ENCODE measurements at regions not wholly inside any gene's neighbourhood (a gene's known extent, or its start where the extent isn't known, plus 50 kb on each side); places are given as distances from the start of the nearest gene placed in this dataset.

DNA sequence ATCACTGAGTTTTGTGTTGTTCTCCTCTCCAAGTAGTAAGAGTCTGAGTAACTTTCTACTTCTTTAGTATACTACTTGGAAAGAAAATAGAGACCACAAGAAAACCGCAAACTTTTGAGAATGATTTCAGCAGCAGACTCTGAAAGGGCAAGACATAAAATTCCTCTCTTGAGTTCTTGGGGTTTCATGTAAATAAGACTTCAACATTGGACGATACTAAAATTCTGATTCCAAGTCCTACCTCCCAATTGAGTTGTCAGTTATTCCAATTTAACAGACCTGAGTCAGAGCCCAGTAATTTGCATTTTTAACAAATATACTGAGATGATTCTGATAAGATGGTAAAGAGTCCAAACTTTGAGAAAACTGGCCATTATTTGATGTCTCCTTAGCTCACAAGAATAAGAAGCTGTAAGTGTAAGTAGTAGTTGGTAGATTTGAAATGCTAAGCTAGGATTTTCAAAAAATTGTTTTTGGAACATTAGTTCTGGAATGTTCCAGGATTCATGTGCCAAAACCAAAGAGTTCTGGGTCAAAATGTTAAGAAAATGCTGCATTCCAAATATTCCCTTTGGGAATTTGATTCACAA, 261.6 kb upstream of the SPOPL start:
- POLR2A ChIA-PET (ENCODE audit: low non-redundant PET): no interaction called here
- Histone ChIP-seq H3K4me3 (ENCODE audit: low read depth, low read length, poor library complexity, severe bottlenecking) (no peak overlapping the region), H3K9me3 (ENCODE audit: low read depth, low read length, poor library complexity, severe bottlenecking) (no peaks in the 10 kb centered on the region), H3K36me3 (ENCODE audit: insufficient read depth, low read length, poor library complexity, severe bottlenecking) (no peaks in the 10 kb centered on the region), H3K27ac (ENCODE audit: low read depth, low read length, poor library complexity, severe bottlenecking) (no peak overlapping the region), H3K27me3 (replicated peaks; ENCODE audit: insufficient read depth, low read depth, low read length, poor library complexity) (no peaks in the 10 kb centered on the region), H3K4me1 (ENCODE audit: insufficient read depth, low read length, poor library complexity, severe bottlenecking) (no peaks in the 10 kb centered on the region)
- CTCF ChIA-PET: no interaction called here
- BruUV-seq (replicated peaks): no TSS peak
- no peak for DNase-seq (ENCODE audit: low spot score)
- TF ChIP-seq EZH2 (IDR thresholded peaks at IDR 0.05; ENCODE audit: borderline replicate concordance, low read depth, low read length, poor library complexity, severe bottlenecking): no peak
- TF ChIP-seq, protein P1, sequence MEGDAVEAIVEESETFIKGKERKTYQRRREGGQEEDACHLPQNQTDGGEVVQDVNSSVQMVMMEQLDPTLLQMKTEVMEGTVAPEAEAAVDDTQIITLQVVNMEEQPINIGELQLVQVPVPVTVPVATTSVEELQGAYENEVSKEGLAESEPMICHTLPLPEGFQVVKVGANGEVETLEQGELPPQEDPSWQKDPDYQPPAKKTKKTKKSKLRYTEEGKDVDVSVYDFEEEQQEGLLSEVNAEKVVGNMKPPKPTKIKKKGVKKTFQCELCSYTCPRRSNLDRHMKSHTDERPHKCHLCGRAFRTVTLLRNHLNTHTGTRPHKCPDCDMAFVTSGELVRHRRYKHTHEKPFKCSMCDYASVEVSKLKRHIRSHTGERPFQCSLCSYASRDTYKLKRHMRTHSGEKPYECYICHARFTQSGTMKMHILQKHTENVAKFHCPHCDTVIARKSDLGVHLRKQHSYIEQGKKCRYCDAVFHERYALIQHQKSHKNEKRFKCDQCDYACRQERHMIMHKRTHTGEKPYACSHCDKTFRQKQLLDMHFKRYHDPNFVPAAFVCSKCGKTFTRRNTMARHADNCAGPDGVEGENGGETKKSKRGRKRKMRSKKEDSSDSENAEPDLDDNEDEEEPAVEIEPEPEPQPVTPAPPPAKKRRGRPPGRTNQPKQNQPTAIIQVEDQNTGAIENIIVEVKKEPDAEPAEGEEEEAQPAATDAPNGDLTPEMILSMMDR (conservative IDR thresholded peaks at IDR 0.05; ENCODE audit: low read depth, low read length): no peak
- intact Hi-C loops (cut with micrococcal nuclease; ENCODE audit: unreplicated experiment): no loop called here

GRCh38 chr2:138243372-138243771, 258.2 kb upstream of the SPOPL start:
- H3K36me3 ChIP-seq (ENCODE audit: insufficient read depth, low read length, poor library complexity, severe bottlenecking): no peaks in the 10 kb centered on the region
- ChIA-PET POLR2A (ENCODE audit: low non-redundant PET) (no interaction called here), CTCF (no interaction called here)
- no peaks in the 10 kb centered on the region for H3K27me3 ChIP-seq (replicated peaks; ENCODE audit: insufficient read depth, low read depth, low read length, poor library complexity)
- H3K27ac ChIP-seq (ENCODE audit: low read depth, low read length, poor library complexity, severe bottlenecking): no peak overlapping the region
- H3K4me1 ChIP-seq (ENCODE audit: insufficient read depth, low read length, poor library complexity, severe bottlenecking): no peaks in the 10 kb centered on the region
- no peak overlapping the region for H3K4me3 ChIP-seq (ENCODE audit: low read depth, low read length, poor library complexity, severe bottlenecking)
- BruUV-seq (replicated peaks): no TSS peak
- no peaks in the 10 kb centered on the region for H3K9me3 ChIP-seq (ENCODE audit: low read depth, low read length, poor library complexity, severe bottlenecking)
- TF ChIP-seq EZH2 (IDR thresholded peaks at IDR 0.05; ENCODE audit: borderline replicate concordance, low read depth, low read length, poor library complexity, severe bottlenecking): no peak
- TF ChIP-seq, protein P1 (conservative IDR thresholded peaks at IDR 0.05; ENCODE audit: low read depth, low read length): no peak
- intact Hi-C loops (cut with micrococcal nuclease; ENCODE audit: unreplicated experiment): no loop called here
- DNase-seq (ENCODE audit: low spot score): no peak

DNA sequence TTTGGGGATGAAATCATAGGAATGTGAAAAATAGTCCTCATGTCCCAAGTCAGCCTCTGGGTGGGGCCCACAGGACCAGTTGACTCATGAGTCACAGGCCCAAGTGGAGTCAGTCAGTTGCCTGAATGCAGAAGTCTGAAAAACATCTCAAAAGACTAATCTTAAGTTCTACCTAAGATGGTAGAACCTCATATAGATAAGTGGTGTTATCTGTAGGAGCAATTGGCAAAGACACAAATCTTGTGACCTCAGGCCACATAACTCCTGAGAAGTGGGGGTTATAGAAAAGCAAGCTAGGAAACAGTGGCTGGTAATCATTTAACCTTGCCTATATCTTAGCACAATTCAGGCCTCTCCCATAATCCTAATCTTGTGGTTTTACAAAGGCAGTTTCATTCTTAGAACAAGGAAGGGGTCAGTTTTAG, 257.1 kb upstream of the SPOPL start:
- ChIA-PET POLR2A (ENCODE audit: low non-redundant PET) (no interaction called here), CTCF (no interaction called here)
- Histone ChIP-seq H3K36me3 (ENCODE audit: insufficient read depth, low read length, poor library complexity, severe bottlenecking) (no peaks in the 10 kb centered on the region), H3K4me3 (ENCODE audit: low read depth, low read length, poor library complexity, severe bottlenecking) (no peak overlapping the region), H3K27me3 (replicated peaks; ENCODE audit: insufficient read depth, low read depth, low read length, poor library complexity) (no peaks in the 10 kb centered on the region), H3K9me3 (ENCODE audit: low read depth, low read length, poor library complexity, severe bottlenecking) (no peaks in the 10 kb centered on the region), H3K4me1 (ENCODE audit: insufficient read depth, low read length, poor library complexity, severe bottlenecking) (no peaks in the 10 kb centered on the region), H3K27ac (ENCODE audit: low read depth, low read length, poor library complexity, severe bottlenecking) (no peak overlapping the region)
- no TSS peak for BruUV-seq (replicated peaks)
- DNase-seq (ENCODE audit: low spot score): no peak
- TF ChIP-seq EZH2 (IDR thresholded peaks at IDR 0.05; ENCODE audit: borderline replicate concordance, low read depth, low read length, poor library complexity, severe bottlenecking): no peak
- TF ChIP-seq, protein P1 (conservative IDR thresholded peaks at IDR 0.05; ENCODE audit: low read depth, low read length): no peak
- intact Hi-C loops (cut with micrococcal nuclease; ENCODE audit: unreplicated experiment): no loop called here
